GM13976 (cell line): ENCODE measurements at regions not wholly inside any gene's neighbourhood (a gene's known extent, or its start where the extent isn't known, plus 50 kb on each side); places are given as distances from the start of the nearest gene placed in this dataset.

ENCODE experiments used
- DNase-seq: peaks from one replicate; pipeline ENCODE4 v3.0.0; 2012; ENCODE audit warnings: low spot score
- CTCF ChIP-seq: IDR thresholded peaks from 2 replicates; pipeline ENCODE4 v1.5.1; 2012; ENCODE audit warnings: borderline replicate concordance, mild to moderate bottlenecking; ENCODE audit not compliant: insufficient read depth; ENCODE audit errors: extremely low read depth, missing control alignments, control extremely low read depth
- in situ Hi-C: fragments of 300-500 bp; cut with MboI; formaldehyde crosslinking; loops from one replicate; pipeline ENCODE4 v1.12.0; 2022; ENCODE audit warnings: low sequenced_read_pairs, mixed read lengths, inconsistent platforms; ENCODE audit not compliant: unreplicated experiment

- no peak for TF ChIP-seq CTCF
- in situ Hi-C loops: no loop called here
- DNase-seq: no peak
These were observed 263.3 kb downstream of the SOX4 start for GRCh38 chr6:21856844-21857243.

GRCh38 chr6:21858076-21858475 is 264.5 kb downstream of the SOX4 start:
- no peak for TF ChIP-seq CTCF
- no peak for DNase-seq
- in situ Hi-C loops: no loop called here

GRCh38 chr6:21859193-21859735 is 265.7 kb downstream of the SOX4 start:
- in situ Hi-C loops: no loop called here
- DNase-seq: no peak
- TF ChIP-seq CTCF: no peak

- no peak for DNase-seq
- no peak for TF ChIP-seq CTCF
- in situ Hi-C loops: no loop called here
These were observed 268.4 kb downstream of the SOX4 start for GRCh38 chr6:21861942-21862341.

- DNase-seq: no peak
- in situ Hi-C loops: no loop called here
- TF ChIP-seq CTCF: no peak
These were observed 270.7 kb downstream of the SOX4 start for GRCh38 chr6:21864206-21864605.

- DNase-seq: no peak
- in situ Hi-C loops: no loop called here
- no peak for TF ChIP-seq CTCF
These were observed 274.7 kb downstream of the SOX4 start for GRCh38 chr6:21868226-21868625.
